CD4-positive, alpha-beta T cell (primary cell): ENCODE measurements at regions not wholly inside any gene's neighbourhood (a gene's known extent, or its start where the extent isn't known, plus 50 kb on each side); places are given as distances from the start of the nearest gene placed in this dataset.

ENCODE experiments used
- ATAC-seq: fragments of 200-7000 bp; cut with Tn5 transposase; one replicate; pipeline ENCODE4 v1.10.0; 2022; ENCODE audit warnings: mild to moderate bottlenecking; ENCODE audit not compliant: poor library complexity
- CTCF ChIA-PET: fragments of 350-600 bp; sonication (Branson Sonifier 250); formaldehyde crosslinking; loops from one replicate; lab custom pipeline; 2021; ENCODE audit warnings: antibody characterized with exemption, inconsistent platforms; lab: Charles Lee
- POLR2A ChIA-PET: fragments of 350-600 bp; sonication (Branson Sonifier 250); formaldehyde crosslinking; loops from one replicate; lab custom pipeline; 2021; ENCODE audit warnings: antibody characterized with exemption, inconsistent platforms; lab: Charles Lee
- DNase-seq, 14 experiments: peaks; one replicate each; pipeline ENCODE4 v3.0.0-alpha.2; 2013 to 2020; ENCODE audit warnings: mixed read lengths in 2 of 14
- H3K27ac ChIP-seq, 2 donors: one replicate each; pipeline versions ENCODE4 v1.5.1 to v1.7.0; 2013; ENCODE audit warnings: low read length in 2 of 2, low read depth in 1 of 2, mild to moderate bottlenecking in 1 of 2
- H3K27me3 ChIP-seq, 2 experiments: 1 replicate in 1 of 2; 2 replicates in 1 of 2; pipeline versions ENCODE4 v1.6.1 to v1.7.0; 2013; ENCODE audit warnings: low read length in 2 of 2, control low read depth in 1 of 2, mild to moderate bottlenecking in 1 of 2, moderate library complexity in 1 of 2; ENCODE audit not compliant: insufficient read depth in 2 of 2, control insufficient read depth in 1 of 2
- H3K36me3 ChIP-seq: one replicate; pipeline ENCODE4 v1.6.1; 2013; ENCODE audit warnings: low read length, control low read depth; ENCODE audit not compliant: insufficient read depth
- H3K4me1 ChIP-seq: one replicate; pipeline ENCODE4 v1.6.1; 2013; ENCODE audit warnings: low read length, control low read depth; ENCODE audit not compliant: insufficient read depth
- H3K4me3 ChIP-seq: one replicate; pipeline ENCODE4 v1.5.1; 2013; ENCODE audit warnings: mild to moderate bottlenecking, low read length, moderate library complexity
- H3K9me3 ChIP-seq, 2 experiments: 1 replicate in 1 of 2; 2 replicates in 1 of 2; pipeline versions ENCODE4 v1.6.1 to v1.7.0; 2013; ENCODE audit warnings: low read length in 2 of 2, mild to moderate bottlenecking in 2 of 2, control low read depth in 1 of 2, moderate library complexity in 1 of 2; ENCODE audit not compliant: control insufficient read depth in 1 of 2, insufficient read depth in 1 of 2
- H3K27ac Mint-ChIP-seq: one replicate; pipeline ENCODE4 v1.8.0; 2020; ENCODE audit warnings: mixed read lengths
- H3K27me3 Mint-ChIP-seq: one replicate; pipeline ENCODE4 v1.8.0; 2021; ENCODE audit warnings: mixed read lengths
- H3K36me3 Mint-ChIP-seq: one replicate; pipeline ENCODE4 v1.8.0; 2021; ENCODE audit warnings: low read depth, mixed read lengths
- H3K4me1 Mint-ChIP-seq: one replicate; pipeline ENCODE4 v1.8.0; 2021; ENCODE audit warnings: low read depth, mixed read lengths
- H3K4me3 Mint-ChIP-seq: one replicate; pipeline ENCODE4 v1.8.0; 2020; ENCODE audit warnings: mild to moderate bottlenecking, mixed read lengths
- H3K9me3 Mint-ChIP-seq: one replicate; pipeline ENCODE4 v1.8.0; 2020; ENCODE audit warnings: mixed read lengths
- intact Hi-C, 2 experiments: fragments of 100-400 bp; cut with DNase I in 1 of 2; cut with micrococcal nuclease in 1 of 2; formaldehyde crosslinking; loops; one replicate each; pipeline versions ENCODE4 v1.15.1 to v1.9.0; 2023 to 2025; cut with DNase I, micrococcal nuclease
- TF ChIP-seq, protein P1 (sequence below): fragments of 200-600 bp; IDR thresholded peaks from one replicate; pipeline ENCODE4 v1.8.0; 2022; ENCODE audit warnings: antibody characterized with exemption, mild to moderate bottlenecking

DNA sequence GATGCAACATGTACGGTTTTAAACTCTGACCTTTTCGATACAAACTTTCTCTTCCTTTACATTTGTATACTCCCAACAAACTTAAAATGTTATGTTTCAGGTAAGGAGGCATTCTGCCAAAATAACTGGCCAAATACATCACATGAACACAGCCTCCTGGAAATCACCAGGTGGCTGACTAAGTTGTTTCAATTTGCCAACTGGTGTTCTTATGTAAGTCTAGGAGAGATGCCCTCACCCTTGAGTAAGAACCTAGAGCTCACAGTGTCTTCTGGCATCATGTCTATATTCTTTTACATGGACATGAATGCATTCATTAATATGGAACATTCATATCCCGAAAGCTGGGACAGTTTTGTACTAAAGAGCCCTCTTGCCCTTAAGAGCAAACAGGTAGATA lies 341.1 kb upstream of the NR2F2 start:
- Histone ChIP-seq H3K9me3 (peaks cover 0 to 7% of the 10 kb centered on the region in 2 experiments), H3K27me3 (peaks cover 0 to 7% of the 10 kb centered on the region in 2 experiments), H3K27ac (no peak overlapping the region), H3K4me3 (no peak overlapping the region), H3K4me1 (no peaks in the 10 kb centered on the region), H3K36me3 (no peaks in the 10 kb centered on the region)
- intact Hi-C loops = no loop called here
- ChIA-PET POLR2A (no interaction called here), CTCF (no interaction called here)
- Mint-ChIP-seq H3K36me3 (no peaks in the 10 kb centered on the region), H3K4me3 (no peak overlapping the region), H3K9me3 (no peaks in the 10 kb centered on the region), H3K4me1 (no peaks in the 10 kb centered on the region), H3K27me3 (peaks cover 18% of the 10 kb centered on the region), H3K27ac (no peak overlapping the region)
- ATAC-seq (no peak), DNase-seq (no peak)
- TF ChIP-seq, protein P1, sequence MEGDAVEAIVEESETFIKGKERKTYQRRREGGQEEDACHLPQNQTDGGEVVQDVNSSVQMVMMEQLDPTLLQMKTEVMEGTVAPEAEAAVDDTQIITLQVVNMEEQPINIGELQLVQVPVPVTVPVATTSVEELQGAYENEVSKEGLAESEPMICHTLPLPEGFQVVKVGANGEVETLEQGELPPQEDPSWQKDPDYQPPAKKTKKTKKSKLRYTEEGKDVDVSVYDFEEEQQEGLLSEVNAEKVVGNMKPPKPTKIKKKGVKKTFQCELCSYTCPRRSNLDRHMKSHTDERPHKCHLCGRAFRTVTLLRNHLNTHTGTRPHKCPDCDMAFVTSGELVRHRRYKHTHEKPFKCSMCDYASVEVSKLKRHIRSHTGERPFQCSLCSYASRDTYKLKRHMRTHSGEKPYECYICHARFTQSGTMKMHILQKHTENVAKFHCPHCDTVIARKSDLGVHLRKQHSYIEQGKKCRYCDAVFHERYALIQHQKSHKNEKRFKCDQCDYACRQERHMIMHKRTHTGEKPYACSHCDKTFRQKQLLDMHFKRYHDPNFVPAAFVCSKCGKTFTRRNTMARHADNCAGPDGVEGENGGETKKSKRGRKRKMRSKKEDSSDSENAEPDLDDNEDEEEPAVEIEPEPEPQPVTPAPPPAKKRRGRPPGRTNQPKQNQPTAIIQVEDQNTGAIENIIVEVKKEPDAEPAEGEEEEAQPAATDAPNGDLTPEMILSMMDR = no peak

DNA sequence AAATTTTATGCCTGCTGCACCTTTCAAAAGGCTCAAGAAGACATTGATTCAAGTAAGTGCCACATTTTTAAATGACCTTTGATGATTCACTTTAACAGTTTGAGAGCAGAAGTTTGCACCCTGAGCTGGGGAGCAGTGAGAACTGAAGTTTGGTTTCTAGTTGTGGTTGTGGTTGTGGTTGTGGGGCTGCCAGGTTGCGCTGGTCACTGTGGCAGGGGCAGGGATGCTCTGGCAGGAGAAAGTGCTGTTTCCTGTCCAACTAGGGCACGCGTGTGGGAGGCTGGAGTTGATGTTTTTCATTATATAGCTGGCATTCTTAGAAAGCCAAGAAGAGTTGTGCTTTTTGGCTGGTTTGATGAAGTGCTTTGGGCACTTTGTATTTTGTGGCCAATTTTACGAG lies 339.7 kb upstream of the NR2F2 start:
- ATAC-seq (no peak), DNase-seq (no peak)
- no peak overlapping the region for H3K4me3 Mint-ChIP-seq
- Histone ChIP-seq H3K36me3 (no peaks in the 10 kb centered on the region), H3K27ac (no peak overlapping the region), H3K4me3 (no peak overlapping the region), H3K27me3 (peaks cover 0 to 11% of the 10 kb centered on the region in 2 experiments), H3K4me1 (no peaks in the 10 kb centered on the region), H3K9me3 (peaks cover 0 to 7% of the 10 kb centered on the region in 2 experiments)
- intact Hi-C loops = no loop called here
- H3K27me3 Mint-ChIP-seq = peaks cover 25% of the 10 kb centered on the region
- ChIA-PET CTCF (no interaction called here), POLR2A (no interaction called here)
- TF ChIP-seq, protein P1 = no peak
- no peaks in the 10 kb centered on the region for H3K9me3 Mint-ChIP-seq
- H3K4me1 Mint-ChIP-seq = peaks cover 5% of the 10 kb centered on the region
- no peak overlapping the region for H3K27ac Mint-ChIP-seq
- no peaks in the 10 kb centered on the region for H3K36me3 Mint-ChIP-seq

DNA sequence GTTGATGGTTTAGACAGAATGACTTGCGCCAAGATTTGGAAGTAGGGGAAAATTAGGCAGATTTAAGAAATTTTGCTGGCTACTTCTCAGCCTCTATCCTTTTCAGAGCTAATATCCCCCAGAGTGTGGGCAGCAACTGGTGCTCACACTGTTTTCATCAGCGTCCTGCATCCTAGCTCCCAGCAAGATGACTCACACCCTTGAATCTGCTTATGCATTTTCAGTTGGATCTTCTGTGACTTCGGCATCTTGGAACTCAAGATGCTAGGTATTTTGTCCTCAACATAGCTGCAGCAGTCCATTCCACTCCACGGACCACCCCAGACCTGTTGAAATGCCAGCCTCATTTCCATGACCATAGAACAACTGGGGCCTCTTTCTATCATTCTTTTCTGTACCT lies 336.1 kb upstream of the NR2F2 start:
- POLR2A ChIA-PET = no interaction called here
- Histone ChIP-seq H3K36me3 (no peaks in the 10 kb centered on the region), H3K9me3 (peaks cover 0 to 4% of the 10 kb centered on the region in 2 experiments), H3K27ac (no peak overlapping the region), H3K27me3 (peaks cover 0 to 17% of the 10 kb centered on the region in 2 experiments), H3K4me1 (peaks cover 2% of the 10 kb centered on the region), H3K4me3 (no peak overlapping the region)
- peaks cover 34% of the 10 kb centered on the region for H3K27me3 Mint-ChIP-seq
- peaks cover 19% of the 10 kb centered on the region for H3K4me1 Mint-ChIP-seq
- ATAC-seq (no peak), DNase-seq (no peak)
- H3K27ac Mint-ChIP-seq = no peak overlapping the region
- intact Hi-C loops = no loop called here
- H3K9me3 Mint-ChIP-seq = no peaks in the 10 kb centered on the region
- TF ChIP-seq, protein P1 = no peak
- H3K36me3 Mint-ChIP-seq = no peaks in the 10 kb centered on the region
- no peak overlapping the region for H3K4me3 Mint-ChIP-seq
- CTCF ChIA-PET = no interaction called here
